GM19397 (cell line): ENCODE measurements at regions not wholly inside any gene's neighbourhood (a gene's known extent, or its start where the extent isn't known, plus 50 kb on each side); places are given as distances from the start of the nearest gene placed in this dataset.

Experiments used
- ATAC-seq: cut with Tn5 transposase; IDR thresholded peaks from one replicate; pipeline ENCODE4 v1.9.1; 2021; ENCODE audit warnings: mild to moderate bottlenecking, moderate library complexity; ENCODE audit not compliant: unreplicated experiment

DNA sequence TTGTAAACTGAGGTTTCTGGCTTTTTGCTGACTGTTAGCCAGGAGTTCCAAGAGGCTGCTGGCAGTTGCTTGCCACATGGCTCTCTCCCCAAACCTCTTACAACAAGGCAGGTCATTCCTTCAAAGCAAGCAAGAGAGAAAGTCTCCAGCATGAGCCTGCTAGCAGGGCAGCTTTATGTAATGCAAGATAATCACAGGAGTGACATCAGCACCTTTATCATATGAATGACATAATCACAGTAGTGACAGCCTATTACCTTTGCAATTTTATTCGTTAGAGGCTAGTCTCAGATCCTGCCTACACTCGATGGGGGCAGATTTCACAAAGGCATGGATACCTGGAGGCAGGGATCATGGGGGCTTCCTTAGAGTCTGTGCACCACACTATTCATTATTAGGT is 79.5 kb upstream of the KCNJ16 start:
- no peak for ATAC-seq

DNA sequence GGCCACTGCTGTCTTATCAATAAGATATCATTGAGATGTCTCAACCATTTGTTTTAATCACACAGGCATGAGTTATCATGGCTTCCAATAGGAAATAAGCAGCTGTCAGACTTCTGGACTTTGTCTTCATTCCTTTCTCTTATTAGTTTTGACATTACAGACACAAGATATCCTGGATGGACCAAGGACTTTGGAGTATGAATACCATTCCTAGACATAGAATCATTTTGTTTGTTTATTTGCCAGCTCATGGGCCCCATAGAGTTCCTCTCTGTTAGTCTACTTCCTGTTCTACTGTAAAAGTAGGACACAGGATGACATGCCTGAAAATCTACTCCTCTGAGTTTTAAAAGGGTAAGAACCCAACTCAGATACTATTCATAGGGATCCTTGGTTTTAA is 77.7 kb upstream of the KCNJ16 start:
- no peak for ATAC-seq

DNA sequence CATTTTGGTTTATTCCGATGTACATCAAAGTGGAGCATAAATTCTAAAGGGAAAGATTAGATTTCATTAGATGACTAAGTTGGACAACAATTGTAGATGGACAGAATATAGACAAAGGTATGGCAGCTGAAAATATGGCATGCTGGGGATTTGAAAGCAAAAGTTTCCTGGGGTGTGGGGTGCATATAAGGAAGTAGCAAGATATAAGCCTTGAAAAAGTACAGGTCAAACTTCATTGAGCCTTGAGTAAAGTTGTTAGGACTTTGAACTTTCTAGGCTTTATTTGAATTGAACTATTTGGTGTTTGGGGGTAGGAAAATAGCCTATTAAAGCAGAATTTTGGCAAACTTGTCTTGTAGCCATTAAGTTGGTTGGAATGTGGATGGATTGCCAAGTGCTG is 75.8 kb upstream of the KCNJ16 start:
- no peak for ATAC-seq

DNA sequence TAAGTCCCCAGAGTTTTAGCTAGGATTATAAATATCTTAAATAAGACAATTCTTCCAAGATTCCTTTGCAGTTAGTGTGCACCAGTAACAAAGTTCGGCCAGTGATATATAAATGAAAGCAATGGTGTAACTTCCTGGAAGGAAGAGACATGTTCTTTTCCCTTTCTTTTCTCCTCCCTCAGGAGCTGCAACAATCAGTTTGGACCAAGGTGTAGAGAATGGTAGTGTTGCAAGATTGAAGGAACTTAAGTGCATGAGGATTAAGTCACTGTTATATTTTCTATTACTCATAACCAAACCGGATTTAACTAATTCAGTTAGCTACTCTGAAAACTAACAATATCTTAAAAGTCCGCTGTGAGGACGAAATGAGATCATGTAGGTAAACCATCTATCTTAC is 68.9 kb upstream of the KCNJ16 start:
- ATAC-seq, result no peak

DNA sequence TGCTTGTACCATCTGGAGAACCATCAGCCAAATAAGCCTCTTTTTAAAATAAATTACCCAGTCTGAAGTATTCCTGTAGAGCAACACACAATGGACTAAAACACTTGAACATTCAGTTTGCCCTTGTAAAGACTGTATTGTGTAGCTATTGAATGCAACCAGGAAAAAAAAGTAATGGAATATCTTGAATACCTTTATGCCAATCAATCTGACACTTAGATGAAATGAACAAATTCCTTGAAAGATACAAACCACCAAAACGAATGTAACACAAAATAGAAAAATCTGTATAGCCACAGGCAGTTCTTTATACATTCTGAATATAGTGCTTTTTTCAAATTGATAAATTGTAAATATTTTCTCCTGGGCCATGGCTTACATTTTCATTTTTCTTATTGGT is 63.3 kb upstream of the KCNJ16 start:
- no peak for ATAC-seq

DNA sequence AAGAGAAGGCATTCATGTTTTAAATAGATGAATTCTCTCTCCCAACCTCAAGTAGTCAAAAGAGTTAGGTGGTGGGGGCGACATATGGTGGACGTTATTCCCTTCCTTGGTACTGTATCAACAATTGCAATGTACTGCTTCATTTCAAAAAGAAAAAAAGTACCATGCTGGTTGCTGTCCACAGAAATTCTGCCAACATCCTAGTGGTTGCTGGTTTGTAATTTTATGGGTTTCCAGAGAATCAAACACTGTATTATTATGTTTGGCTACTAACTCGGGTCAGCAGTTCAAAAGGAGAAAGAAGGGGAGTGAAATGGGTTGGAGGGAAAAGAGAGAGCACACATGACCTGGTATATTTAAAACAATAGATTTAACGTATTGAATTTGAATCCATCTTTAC is 61.1 kb upstream of the KCNJ16 start:
- no peak for ATAC-seq

DNA sequence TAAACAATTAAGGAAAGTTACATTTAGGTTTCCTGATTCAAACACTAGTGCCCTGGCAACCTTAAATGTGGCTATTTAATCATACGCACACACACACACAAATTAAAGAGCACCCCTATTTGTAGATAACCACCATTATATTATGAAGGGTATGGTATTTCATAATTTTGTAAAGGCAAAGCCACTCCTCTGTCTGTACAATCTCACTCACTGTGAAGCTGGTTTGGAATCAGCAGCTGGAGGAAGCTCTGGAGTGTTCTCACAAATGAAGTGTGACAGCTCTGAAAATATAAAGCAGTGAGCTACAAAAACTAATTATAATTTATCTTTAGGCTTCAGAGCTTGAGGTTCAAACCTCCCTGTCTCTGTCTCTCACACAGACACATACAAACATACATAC is 57.9 kb upstream of the KCNJ16 start:
- ATAC-seq, result no peak

DNA sequence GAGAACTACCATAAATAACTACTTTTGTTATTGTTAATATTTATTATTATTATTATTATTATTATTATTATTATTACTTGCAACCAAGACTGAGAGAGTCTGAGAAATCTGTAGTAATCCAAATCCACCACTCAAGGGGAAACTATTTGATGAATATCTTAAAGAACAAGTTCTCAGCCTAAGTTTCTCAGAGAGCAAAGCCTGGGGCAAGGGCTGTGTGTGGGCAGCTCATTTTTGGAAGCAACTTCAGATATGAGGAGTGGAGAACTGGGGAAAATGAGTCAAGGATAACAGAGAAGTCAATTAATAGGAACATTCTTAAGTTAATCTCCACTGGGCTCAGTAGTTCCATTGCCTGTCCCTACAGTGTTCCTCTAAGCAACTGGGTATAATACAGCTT is 57.1 kb upstream of the KCNJ16 start:
- no peak for ATAC-seq

DNA sequence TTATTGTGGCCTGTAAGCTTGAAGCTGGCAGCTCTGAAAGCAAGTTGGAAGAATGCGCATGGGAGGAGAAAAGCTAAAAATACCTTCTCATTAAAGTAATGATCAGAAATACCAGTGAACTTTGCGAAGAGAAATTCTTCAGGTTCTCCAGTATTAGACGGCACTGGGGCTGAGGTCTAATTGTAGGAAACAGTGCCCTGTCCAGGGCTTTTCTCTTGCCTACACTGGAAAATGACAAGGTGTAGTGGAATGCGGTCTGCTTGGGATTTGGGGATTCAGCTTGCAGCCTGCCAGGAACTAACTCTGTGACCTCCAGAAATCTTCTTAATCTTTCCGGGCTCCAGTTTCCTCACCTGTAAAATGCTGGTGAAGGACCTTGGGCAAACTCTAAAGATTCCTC is 53.3 kb upstream of the KCNJ16 start:
- ATAC-seq, result no peak

DNA sequence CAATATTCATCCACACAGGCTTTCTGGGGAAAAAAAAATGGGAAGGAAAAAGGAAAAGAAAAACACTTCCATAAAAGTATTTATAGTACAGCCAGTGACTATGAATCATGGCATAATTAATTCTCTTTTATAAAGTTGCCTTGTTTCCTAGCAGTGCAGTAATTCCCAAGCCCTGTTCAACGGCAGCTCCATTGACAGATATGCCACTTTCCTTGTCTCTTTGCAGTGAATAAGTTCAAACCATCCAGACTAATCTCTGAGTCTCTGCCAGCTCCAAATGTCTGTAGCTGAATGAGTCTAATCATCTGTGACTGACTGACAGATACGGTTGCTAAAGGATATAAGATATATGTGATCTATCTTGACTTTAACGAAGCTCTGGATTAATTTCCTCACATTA is 52.9 kb upstream of the KCNJ16 start:
- ATAC-seq, result no peak

DNA sequence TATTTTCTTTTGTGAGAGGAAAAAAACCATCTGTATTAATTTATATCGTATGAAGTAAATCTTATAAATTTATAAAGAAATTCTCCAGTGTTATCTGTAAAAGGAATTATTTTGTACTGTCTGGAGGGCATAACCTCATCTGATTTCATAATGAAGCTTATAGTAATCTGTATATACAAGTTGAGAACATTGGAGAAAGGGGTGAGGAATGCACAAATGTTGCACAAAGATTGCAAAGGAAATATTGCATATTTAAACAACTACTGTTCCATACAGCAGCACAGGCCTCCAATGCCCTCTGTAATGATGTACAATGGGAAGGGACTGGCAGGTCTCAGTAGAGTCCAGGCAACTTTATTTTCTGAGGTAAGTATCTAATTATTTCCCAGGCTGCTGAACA is 50.8 kb upstream of the KCNJ16 start:
- ATAC-seq, result no peak
